Lower leg skin (tissue), 3 donors: ENCODE measurements at regions not wholly inside any gene's neighbourhood (a gene's known extent, or its start where the extent isn't known, plus 50 kb on each side); places are given as distances from the start of the nearest gene placed in this dataset.

Source experiments
- POLR2A ChIP-seq, 2 donors: fragments of 450-650 bp; IDR thresholded peaks; one replicate each; pipeline ENCODE4 v1.6.1; 2016 to 2017; ENCODE audit warnings: antibody characterized with exemption in 2 of 2, mild to moderate bottlenecking in 1 of 2, moderate library complexity in 1 of 2
- TF ChIP-seq, protein P1 (sequence below), 3 donors: fragments of 450-650 bp; IDR thresholded peaks; one replicate each; pipeline ENCODE4 v1.5.1; 2016; ENCODE audit warnings: antibody characterized with exemption in 3 of 3, mild to moderate bottlenecking in 3 of 3, moderate library complexity in 2 of 3

DNA sequence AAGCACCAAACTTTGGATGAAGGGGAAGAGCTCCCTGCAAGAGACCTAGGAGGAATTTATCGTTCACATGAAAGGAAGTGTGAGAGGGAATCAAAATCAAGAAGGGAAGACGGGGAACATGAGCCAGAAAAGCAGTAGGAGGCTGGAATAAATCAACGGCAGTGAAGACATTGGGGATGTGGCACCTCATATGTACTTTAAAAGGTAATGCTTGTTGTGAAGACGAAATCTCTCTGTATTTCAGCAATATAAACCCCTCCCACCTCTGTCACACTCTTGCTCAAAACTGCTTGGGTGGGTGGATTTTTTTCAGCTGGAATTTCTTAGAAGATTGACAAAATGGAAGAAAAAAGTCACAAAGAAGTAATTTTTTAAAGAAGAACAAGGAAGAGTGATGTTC is 243.5 kb downstream of the BUD13 start:
- TF ChIP-seq, protein P1, sequence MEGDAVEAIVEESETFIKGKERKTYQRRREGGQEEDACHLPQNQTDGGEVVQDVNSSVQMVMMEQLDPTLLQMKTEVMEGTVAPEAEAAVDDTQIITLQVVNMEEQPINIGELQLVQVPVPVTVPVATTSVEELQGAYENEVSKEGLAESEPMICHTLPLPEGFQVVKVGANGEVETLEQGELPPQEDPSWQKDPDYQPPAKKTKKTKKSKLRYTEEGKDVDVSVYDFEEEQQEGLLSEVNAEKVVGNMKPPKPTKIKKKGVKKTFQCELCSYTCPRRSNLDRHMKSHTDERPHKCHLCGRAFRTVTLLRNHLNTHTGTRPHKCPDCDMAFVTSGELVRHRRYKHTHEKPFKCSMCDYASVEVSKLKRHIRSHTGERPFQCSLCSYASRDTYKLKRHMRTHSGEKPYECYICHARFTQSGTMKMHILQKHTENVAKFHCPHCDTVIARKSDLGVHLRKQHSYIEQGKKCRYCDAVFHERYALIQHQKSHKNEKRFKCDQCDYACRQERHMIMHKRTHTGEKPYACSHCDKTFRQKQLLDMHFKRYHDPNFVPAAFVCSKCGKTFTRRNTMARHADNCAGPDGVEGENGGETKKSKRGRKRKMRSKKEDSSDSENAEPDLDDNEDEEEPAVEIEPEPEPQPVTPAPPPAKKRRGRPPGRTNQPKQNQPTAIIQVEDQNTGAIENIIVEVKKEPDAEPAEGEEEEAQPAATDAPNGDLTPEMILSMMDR (IDR thresholded peaks at IDR 0.05): no peak
- TF ChIP-seq POLR2A (IDR thresholded peaks at IDR 0.05): no peak
